ENCODE measurements at regions not wholly inside any gene's neighbourhood (a gene's known extent, or its start where the extent isn't known, plus 50 kb on each side); places are given as distances from the start of the nearest gene placed in this dataset.

DNA sequence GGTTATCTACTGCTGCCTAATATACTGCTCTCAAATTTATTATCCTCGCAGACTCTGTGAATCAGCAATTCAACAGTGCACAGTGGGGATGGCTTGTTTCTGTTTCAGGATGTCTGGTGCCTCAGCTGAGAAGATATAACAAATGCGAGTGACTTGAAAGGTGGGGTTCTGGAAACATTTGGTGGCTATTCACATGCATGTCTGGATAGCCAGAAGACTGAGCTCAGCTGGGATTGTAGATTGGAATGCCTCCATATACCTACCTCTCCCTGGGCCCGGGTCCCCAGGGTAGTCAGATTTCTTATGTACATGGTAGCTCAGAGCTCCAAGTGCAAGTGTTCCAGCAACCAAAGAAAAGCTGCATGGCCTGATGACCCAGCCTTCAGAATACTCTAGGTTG is 176.3 kb downstream of the IER5 start:
- Histone ChIP-seq H2AFZ (replicated peaks; ENCODE audit: low read length, poor library complexity) (no peak overlapping the region), H3K27ac (ENCODE audit: insufficient read depth, low read length) (no peak overlapping the region), H3K9me3 (ENCODE audit: control insufficient read depth, insufficient read depth, low read length) (no peaks in the 10 kb centered on the region), H3K18ac (ENCODE audit: low read depth, low read length) (no peak overlapping the region), H2BK15ac (ENCODE audit: low read depth, low read length) (no peak overlapping the region), H3K14ac (replicated peaks; ENCODE audit: low read depth, low read length) (no peak overlapping the region), H2BK20ac (ENCODE audit: low read depth, low read length) (no peak overlapping the region), H2AK5ac (ENCODE audit: low read depth, low read length) (no peak overlapping the region), H3K4me3 (ENCODE audit: insufficient read depth, low read depth, low read length) (no peak overlapping the region), H2BK5ac (ENCODE audit: low read depth, low read length, poor library complexity, severe bottlenecking) (no peak overlapping the region), H2AK9ac (replicated peaks; ENCODE audit: low read depth, low read length, poor library complexity) (no peak overlapping the region), H3K4me1 (ENCODE audit: control insufficient read depth, insufficient read depth, low read length) (no peaks in the 10 kb centered on the region), H3K9me1 (ENCODE audit: insufficient read depth, low read length) (no peaks in the 10 kb centered on the region), H4K91ac (ENCODE audit: insufficient read depth, low read depth, low read length) (no peak overlapping the region), H3K79me1 (ENCODE audit: low read depth in 1 of 2, low read length in 2 of 2) (no peaks in the 10 kb centered on the region), H4K5ac (ENCODE audit: low read depth, low read length) (no peak overlapping the region), H2BK120ac (ENCODE audit: low read depth, low read length) (no peak overlapping the region), H3K4me2 (ENCODE audit: low read depth, low read length) (no peak overlapping the region), H3K36me3 (ENCODE audit: control insufficient read depth, insufficient read depth, low read length) (no peaks in the 10 kb centered on the region), H3K9ac (ENCODE audit: low read depth, low read length) (no peak overlapping the region), H4K8ac (ENCODE audit: low read depth in 2 of 2, low read length in 2 of 2) (no peak overlapping the region), H3K4ac (ENCODE audit: low read depth, low read length) (no peak overlapping the region), H3K23ac (ENCODE audit: low read depth, low read length) (no peak overlapping the region), H4K20me1 (ENCODE audit: insufficient read depth, low read length) (no peaks in the 10 kb centered on the region), H3K27me3 (ENCODE audit: control insufficient read depth, insufficient read depth, low read length) (no peaks in the 10 kb centered on the region; the same call in 1 of the 2 replicates), H3K56ac (ENCODE audit: extremely low read depth, insufficient read depth, low read length) (no peak overlapping the region)
- DNase-seq (no peak), ATAC-seq (ENCODE audit: low read depth) (no peak)
- in situ Hi-C loops (cut with MboI; ENCODE audit: low sequenced_read_pairs) = no loop called here
- dilution Hi-C loops (cut with HindIII; ENCODE audit: low sequenced_read_pairs, unreplicated experiment) = no loop called here
- no CpG with 5 or more reads among the region's 3 CpGs for WGBS, 2 experiments (ENCODE audit: extremely low coverage in 2 of 2, insufficient read length in 1 of 2)
- CTCF ChIA-PET = no interaction called here
- intact Hi-C loops (cut with micrococcal nuclease) = no loop called here
- POLR2A ChIA-PET (ENCODE audit: unreplicated experiment) = no interaction called here
- no TSS peak for BruUV-seq (replicated peaks)
- TF ChIP-seq CHD1 (IDR thresholded peaks at IDR 0.05; ENCODE audit: low read depth, low read length) (no peak), SMC3 (IDR thresholded peaks at IDR 0.05; ENCODE audit: low read depth, low read length) (no peak), FOS (IDR thresholded peaks at IDR 0.05; ENCODE audit: low read depth, low read length) (no peak), RFX5 (IDR thresholded peaks at IDR 0.05; ENCODE audit: low read depth, low read length) (no peak)
- TF ChIP-seq, protein P1, sequence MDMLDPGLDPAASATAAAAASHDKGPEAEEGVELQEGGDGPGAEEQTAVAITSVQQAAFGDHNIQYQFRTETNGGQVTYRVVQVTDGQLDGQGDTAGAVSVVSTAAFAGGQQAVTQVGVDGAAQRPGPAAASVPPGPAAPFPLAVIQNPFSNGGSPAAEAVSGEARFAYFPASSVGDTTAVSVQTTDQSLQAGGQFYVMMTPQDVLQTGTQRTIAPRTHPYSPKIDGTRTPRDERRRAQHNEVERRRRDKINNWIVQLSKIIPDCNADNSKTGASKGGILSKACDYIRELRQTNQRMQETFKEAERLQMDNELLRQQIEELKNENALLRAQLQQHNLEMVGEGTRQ (IDR thresholded peaks at IDR 0.05; ENCODE audit: low read depth, low read length) = no peak

All from IMR-90 (cell line).